Activated CD8-positive, alpha-beta memory T cell treated with anti-CD3 and anti-CD28 coated beads, Interleukin-2, amount 50 U/mL, for 48 hours (primary cell): ENCODE measurements at regions not wholly inside any gene's neighbourhood (a gene's known extent, or its start where the extent isn't known, plus 50 kb on each side); places are given as distances from the start of the nearest gene placed in this dataset.
"Not testable (repeated sequence)": the region's sequence is repeated elsewhere in the genome, so short reads cannot be mapped to it uniquely, and the experiment has no call there.

Experiments used
- DNase-seq: peaks from one replicate; pipeline ENCODE4 v3.0.0-alpha.2; 2020

- DNase-seq = not testable (repeated sequence)
Observed at GRCh38 chr5:34096033-34096432, 53.0 kb upstream of the C1QTNF3 start.

DNA sequence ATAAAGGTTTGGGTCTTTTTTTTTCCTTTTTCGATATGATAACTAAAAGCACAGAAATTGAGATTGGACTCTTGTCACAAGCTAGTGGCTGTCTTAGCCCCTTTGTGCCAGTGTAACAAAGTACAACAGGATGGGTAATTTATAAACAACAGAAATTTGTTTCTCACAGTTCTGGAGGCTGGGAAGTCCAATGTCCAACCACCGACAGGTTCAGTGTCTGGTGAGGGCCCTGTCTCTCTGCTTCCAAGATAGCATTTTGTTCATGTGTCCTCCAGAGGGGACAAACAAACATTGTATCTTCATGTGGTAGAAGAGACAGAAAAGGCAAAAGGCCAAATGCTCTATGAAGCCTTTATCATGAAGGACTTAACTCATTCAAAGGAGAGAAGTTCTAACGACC lies 56.9 kb upstream of the C1QTNF3 start:
- not testable (repeated sequence) for DNase-seq

DNA sequence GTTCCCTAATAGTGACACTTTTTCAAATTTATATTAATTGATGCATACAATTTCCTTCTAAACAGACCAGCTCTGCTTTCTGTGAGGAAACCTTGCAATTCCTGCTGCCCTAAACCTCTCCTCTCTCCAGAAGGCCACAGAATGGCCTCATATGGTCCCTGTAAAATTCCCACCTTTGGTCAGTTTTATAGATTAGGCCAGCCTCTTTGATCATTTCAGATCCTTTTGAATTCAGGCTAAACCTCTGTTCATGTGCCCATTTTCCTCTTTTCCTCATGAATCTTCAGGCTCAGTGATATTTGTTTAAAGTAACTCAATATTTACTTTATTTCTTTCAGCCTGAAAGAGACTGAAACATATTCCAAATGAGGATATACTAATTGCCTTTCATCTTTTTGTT lies 58.6 kb upstream of the C1QTNF3 start:
- not testable (repeated sequence) for DNase-seq

GRCh38 chr5:34108897-34109296 lies 65.9 kb upstream of the C1QTNF3 start:
- not testable (repeated sequence) for DNase-seq

DNA sequence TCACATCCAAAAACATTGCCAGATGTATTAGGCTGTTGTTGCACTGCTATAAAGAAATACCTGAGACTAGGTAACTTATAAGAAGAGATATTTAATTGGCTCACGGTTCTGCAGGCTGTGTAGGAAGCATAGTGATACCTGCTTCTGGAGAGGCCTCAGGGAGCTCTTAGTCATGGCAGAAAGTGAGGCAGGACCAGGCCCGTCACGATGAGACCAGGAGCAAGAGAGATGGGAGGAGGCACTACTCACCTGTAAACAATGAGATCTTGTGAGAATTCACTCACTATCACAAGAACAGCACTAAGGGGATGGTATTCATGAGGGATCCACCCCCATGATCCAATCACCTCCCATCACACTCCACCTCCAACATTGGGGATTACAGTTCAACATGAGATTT lies 81.3 kb upstream of the C1QTNF3 start:
- not testable (repeated sequence) for DNase-seq

GRCh38 chr5:34125354-34125753 lies 82.3 kb upstream of the C1QTNF3 start:
- DNase-seq = not testable (repeated sequence)

GRCh38 chr5:34126741-34127140 lies 83.7 kb upstream of the C1QTNF3 start:
- DNase-seq = not testable (repeated sequence)

- DNase-seq = not testable (repeated sequence)
Observed at GRCh38 chr5:34127818-34128217, 84.8 kb upstream of the C1QTNF3 start.

DNA sequence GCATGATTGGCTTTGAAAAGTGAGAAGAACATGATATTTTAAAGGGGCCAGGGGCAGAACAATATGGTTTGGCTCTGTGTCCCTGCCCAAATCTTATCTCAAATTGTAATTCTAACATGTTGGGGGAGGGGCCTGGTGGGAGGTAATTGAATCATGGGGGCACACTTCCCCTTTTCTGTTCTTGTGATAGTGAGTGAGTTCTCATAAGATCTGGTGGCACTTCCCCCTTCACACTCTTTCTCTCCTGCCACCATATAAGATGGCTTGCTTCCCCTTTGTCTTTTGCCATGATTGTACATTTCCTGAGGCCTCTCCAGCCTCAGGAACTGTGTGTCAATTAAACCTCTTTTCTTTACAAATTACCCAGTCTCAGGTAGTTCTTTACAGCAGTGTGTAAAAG lies 85.9 kb upstream of the C1QTNF3 start:
- not testable (repeated sequence) for DNase-seq

GRCh38 chr5:34154988-34155387 lies 112.0 kb upstream of the C1QTNF3 start:
- DNase-seq = not testable (repeated sequence)

DNA sequence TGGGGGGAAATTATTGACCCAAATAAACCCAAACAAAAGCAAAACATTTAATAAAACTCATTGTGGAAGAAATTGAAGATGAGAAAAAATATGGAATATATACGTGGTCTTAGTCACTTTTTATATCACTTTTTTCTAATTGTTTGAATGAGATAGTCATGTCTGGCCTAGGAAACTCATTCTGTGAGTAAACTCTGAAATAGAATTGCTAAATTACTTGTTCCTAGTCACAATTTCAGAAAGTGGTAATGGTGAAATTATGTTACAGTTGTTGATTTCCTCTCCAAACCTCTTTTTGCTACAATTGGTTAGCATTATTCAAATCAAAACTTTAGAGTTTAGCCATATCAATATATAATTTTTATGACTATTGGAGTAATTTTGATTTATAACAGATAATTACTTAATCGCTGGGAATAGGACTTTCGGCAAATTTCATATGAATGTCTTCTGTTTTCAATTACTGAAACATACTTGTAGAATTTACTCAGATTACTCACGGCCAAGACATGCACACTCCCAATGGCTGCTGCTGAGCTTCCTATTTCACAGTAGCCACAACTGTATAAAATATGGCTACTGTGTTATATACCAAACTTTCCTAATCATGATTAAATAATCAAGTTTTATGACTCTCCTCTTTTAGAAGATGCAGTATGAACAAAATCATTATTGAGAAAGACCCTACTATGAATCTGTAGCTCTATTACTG lies 113.8 kb upstream of the C1QTNF3 start:
- not testable (repeated sequence) for DNase-seq

DNA sequence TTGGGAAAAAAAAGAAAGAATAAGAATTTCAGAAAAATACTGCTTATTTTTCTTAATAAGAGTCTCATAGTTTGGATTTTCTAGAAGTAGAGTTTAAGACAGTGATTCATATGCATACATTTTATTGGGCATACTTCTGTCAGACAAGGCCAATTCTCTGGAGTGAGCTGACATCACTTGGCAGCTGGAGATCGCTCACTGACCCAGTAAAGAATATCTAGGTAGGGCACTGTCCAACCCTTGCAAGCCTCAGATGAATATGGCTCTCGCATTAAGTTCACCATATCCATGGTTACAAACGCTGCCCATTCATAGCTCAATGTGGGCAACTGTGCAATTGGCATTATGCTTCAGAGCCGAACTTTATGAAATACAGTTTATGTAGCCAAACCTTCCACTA lies 117.9 kb upstream of the C1QTNF3 start:
- not testable (repeated sequence) for DNase-seq

GRCh38 chr5:34171398-34171797 lies 128.4 kb upstream of the C1QTNF3 start:
- not testable (repeated sequence) for DNase-seq

GRCh38 chr5:34179453-34180190 lies 136.6 kb upstream of the C1QTNF3 start:
- peak; percentile 60 for DNase-seq

DNA sequence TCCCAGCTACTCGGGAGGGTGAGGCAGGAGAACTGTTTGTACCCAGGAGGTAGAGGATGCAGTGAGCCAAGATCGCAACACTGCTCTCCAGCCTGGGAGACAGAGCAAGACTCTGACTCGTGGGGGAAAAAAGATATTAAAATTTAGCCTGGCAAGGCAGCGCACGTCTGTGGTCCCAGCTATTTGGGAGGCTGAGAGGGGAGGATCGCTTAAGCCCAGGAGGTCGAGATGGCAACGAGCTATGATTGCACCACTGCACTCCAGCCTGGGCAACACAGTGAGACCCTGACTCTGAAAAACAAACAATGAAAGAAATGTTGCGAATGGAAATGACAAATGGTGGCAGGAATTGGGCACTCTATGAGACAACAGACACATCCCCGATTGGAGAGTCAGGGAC lies 137.2 kb upstream of the C1QTNF3 start:
- not testable (repeated sequence) for DNase-seq

DNA sequence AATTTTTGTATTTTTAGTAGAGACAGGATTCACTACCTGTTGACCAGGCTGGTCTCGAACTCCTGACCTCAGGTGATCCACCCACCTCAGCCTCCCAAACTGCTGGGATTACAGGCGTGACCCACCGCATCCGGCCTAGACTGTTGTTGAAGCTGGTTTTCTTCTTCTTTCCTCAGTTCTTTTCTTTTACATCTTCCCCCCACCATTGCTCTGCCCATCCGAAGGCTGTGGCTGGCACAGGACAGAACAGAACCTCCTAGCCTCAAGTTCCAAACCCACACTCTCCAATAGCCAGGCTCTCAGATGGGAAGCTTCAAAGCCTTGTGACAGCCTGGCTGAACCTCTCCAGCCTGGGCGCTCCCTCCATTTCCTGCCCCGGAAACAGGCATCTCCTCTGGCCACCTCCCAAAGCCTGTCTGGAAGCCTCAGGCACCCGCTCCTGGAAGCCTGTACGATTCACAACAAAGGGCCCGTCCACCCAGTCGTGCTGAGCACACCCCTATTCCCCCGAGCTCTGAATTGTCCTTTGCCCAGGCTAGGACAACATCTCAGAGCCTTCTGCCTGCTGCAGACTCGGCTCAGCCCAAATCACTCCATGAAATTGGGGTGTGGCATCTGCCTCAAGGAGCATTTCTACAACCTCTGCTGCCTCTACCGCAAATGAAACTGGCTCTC lies 138.1 kb upstream of the C1QTNF3 start:
- DNase-seq = not testable (repeated sequence)

DNA sequence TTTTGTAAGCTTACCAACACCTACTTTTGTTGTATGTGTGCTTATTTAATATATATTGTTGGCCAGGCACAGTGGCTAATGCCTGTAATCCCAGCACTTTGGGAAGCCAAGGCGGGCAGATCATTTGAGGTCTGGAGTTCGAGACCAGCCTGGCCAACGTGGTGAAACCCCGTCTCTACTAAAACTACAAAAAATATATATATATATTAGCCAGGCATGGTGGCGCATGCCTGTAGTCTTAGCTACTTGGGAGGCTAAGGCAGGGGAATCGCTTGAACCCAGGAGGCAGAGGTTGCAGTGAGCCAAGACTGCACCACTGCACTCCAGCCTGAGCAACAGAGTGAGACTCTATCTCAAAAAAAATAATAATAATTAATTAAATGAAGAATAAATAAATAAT lies 142.0 kb upstream of the C1QTNF3 start:
- not testable (repeated sequence) for DNase-seq

GRCh38 chr5:34185572-34185971 lies 142.6 kb upstream of the C1QTNF3 start:
- DNase-seq = not testable (repeated sequence)

DNA sequence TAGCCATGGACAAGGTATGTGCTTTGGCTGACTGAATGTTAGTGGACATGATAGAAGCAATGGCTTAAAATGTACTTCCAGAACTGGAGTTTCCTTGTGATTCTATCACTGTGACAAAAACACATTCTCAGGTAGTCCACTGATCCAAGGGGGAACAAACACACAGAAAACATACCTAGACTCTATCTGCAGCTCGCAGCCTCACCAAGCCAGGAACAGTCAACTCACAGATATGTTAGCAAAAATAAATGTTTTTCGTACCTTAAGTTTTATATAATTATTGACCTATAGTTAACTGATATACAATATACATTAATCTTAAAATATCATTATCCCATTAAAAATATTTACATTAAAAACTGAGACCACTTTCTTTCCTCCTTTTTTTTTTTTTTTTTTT lies 143.1 kb upstream of the C1QTNF3 start:
- DNase-seq = not testable (repeated sequence)

DNA sequence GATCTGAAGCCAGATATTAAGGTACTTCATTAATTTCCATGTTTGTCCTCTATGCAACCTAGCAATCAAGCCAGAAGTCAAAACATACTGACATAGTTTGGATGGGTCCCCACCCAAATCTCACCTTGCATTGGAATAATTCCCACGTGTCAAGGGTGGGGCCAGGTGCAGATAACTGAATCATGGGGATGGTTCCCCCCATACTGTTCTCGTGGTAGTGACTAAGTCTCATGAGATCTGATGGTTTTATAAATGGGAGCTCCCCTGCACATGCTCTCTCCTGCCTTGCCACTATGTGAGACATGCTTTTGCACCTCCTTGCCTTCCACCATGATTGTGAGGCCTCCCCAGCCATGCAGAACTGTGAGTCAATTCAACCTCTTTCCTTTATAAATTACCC lies 143.9 kb upstream of the C1QTNF3 start:
- DNase-seq = peak; percentile 58

DNA sequence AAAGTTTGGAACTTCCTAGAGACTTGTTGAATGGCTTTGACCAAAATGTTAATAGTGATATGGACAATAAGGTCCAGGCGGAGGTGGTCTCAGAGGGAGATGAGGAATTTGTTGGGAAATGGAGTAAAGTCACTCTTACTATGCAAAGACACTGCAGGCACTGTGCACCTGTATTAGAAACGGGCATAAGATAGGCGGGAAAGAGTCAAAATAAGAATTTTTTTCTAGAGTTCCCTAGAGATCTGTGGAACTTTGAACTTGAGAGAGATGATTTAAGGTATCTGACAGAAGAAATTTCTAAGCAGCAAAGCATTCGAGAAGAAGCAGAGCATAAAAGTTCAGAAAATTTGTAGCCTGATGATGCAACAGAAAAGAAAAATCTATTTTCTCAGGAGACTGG lies 144.4 kb upstream of the C1QTNF3 start:
- DNase-seq = not testable (repeated sequence)

DNA sequence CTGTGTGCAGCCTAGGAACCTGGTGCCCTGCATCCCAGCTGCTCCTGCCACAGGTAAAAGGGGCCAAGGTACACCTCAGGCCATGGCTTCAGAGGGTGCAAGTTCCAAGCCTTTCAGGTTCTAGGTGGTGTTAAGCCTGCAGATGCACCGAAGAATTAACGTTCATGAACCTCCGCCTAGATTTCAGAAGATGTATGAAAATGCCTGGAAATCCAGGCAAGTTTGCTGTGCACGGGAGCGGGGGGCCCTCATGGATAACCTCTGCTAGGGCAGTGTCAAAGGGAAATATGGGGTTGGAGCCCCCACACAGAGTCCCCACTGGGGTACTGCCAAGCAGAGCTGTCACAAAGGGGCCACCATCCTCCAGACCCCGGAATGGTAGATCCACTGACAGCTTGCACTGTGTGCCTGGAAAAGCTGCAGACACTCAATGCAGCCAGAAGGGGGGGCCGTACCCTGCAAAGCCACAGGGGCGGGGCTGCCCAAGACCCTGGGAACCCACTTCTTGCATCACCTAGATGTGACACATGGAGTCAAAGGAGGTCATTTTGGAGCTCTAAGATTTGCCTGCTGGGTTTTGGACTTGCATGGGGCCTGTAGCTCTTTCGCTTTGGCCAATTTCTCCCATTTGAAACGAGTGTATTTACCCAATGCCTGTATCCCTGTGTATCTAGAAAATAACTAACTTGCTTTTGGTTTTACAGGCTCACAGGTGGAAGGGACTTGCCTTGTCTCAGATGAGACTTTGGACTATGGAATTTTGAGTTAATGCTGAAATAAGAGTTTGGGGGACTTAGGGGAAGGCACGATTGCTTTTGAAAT lies 145.2 kb upstream of the C1QTNF3 start:
- peak; percentile 91 for DNase-seq

DNA sequence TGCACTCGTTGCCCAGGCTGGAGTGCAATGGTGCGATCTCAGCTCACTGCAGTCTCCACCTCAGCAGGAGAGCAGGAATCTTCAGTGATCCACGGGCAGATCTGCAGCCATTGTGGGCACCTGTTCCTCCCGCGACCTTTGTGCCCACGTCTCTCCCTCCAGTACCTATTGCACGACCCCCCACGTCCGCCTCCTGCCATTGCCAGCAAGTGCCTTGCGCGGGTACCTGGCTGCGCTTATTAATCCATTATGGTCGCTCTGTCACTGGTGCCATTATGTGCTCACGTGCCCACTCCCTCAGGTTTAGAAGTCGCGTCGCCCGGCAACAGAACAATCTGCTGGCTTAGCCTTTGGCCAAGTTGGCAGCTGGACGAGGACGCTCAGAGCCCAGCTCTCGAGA lies 146.2 kb upstream of the C1QTNF3 start:
- peak; percentile 61 for DNase-seq
